GM12878 (cell line): ENCODE measurements at regions not wholly inside any gene's neighbourhood (a gene's known extent, or its start where the extent isn't known, plus 50 kb on each side); places are given as distances from the start of the nearest gene placed in this dataset.

ENCODE experiments used
- ATAC-seq: fragments of 200-7000 bp; cut with Tn5 transposase; 3 replicates; pipeline ENCODE4 v1.9.1; 2020; ENCODE audit warnings: mild to moderate bottlenecking, moderate library complexity
- BruUV-seq: library from RNA; stranded (reverse); fragments of 400-500 nt; replicated peaks from 2 replicates; lab custom pipeline; 2021; lab: Mats Ljungman, UMichigan
- CTCF ChIA-PET: fragments of 300-600 bp; sonication (Branson Sonifier 250); formaldehyde crosslinking; extraction: SDS; loops from one replicate; lab custom pipeline; 2021; ENCODE audit warnings: inconsistent platforms; lab: Yijun Ruan, JAX
- POLR2A ChIA-PET: fragments of 350-600 bp; formaldehyde crosslinking; extraction: SDS; loops from one replicate; lab custom pipeline; 2021; ENCODE audit warnings: inconsistent platforms; lab: Charles Lee
- RAD21 ChIA-PET: fragments of 300-600 bp; sonication (Branson Sonifier 250); formaldehyde crosslinking; loops from one replicate; lab custom pipeline; 2023; ENCODE audit warnings: antibody characterized with exemption; ENCODE audit not compliant: unreplicated experiment; lab: Charles Lee
- SMC1A ChIA-PET: fragments of 300-600 bp; sonication (Branson Sonifier 250); formaldehyde crosslinking; loops from one replicate; lab custom pipeline; 2023; ENCODE audit not compliant: unreplicated experiment, uncharacterized antibody; lab: Charles Lee
- DNase-seq: peaks from one replicate; pipeline ENCODE4 v3.0.0-alpha.2; 2011; ENCODE audit warnings: low read depth, low spot score
- FAIRE-seq: peaks from 3 replicates; lab custom pipeline; 2011; peaks lifted over from hg19 to GRCh38; lab: Jason Lieb, UNC
- H2AFZ ChIP-seq: 2 replicates; pipeline ENCODE4 v1.6.0; 2011; ENCODE audit warnings: low read depth, low read length, control low read depth; ENCODE audit not compliant: control insufficient read depth
- H3K27ac ChIP-seq: 2 replicates; pipeline ENCODE4 v1.5.1; 2011; ENCODE audit warnings: control low read depth; ENCODE audit not compliant: control insufficient read depth, insufficient read depth
- H3K27me3 ChIP-seq, 2 experiments: replicated peaks in 1 of 2; 2 replicates each; pipeline versions ENCODE4 v1.6.0 to v1.6.1; 2011; ENCODE audit warnings: low read length in 1 of 2; ENCODE audit not compliant: control insufficient read depth in 2 of 2, insufficient read depth in 2 of 2
- H3K36me3 ChIP-seq, 2 experiments: 2 replicates each; pipeline ENCODE4 v1.5.1; 2011; ENCODE audit warnings: low read length in 1 of 2; ENCODE audit not compliant: control insufficient read depth in 2 of 2, insufficient read depth in 2 of 2
- H3K4me1 ChIP-seq: 2 replicates; pipeline ENCODE4 v1.6.1; 2011; ENCODE audit warnings: mild to moderate bottlenecking, low read length, moderate library complexity, mixed read lengths; ENCODE audit not compliant: control insufficient read depth, insufficient read depth
- H3K4me2 ChIP-seq: 2 replicates; pipeline ENCODE4 v1.6.0; 2011; ENCODE audit warnings: control low read depth; ENCODE audit not compliant: control insufficient read depth, insufficient read depth
- H3K4me3 ChIP-seq: fragments of 200-600 bp; sonication (generic); 2 replicates; pipeline ENCODE4 v1.5.1; 2016
- H3K79me2 ChIP-seq: 2 replicates; pipeline ENCODE4 v1.6.0; 2011; ENCODE audit warnings: low read length; ENCODE audit not compliant: control insufficient read depth, insufficient read depth
- H3K9ac ChIP-seq: 2 replicates; pipeline ENCODE4 v1.8.0; 2011; ENCODE audit warnings: low read length, control low read depth, mixed read lengths; ENCODE audit not compliant: control insufficient read depth, insufficient read depth
- H3K9me3 ChIP-seq: replicated peaks from 3 replicates; pipeline ENCODE4 v1.5.1; 2011; ENCODE audit warnings: mild to moderate bottlenecking, low read length; ENCODE audit not compliant: control insufficient read depth, insufficient read depth
- H4K20me1 ChIP-seq: 2 replicates; pipeline ENCODE4 v1.6.0; 2011; ENCODE audit not compliant: control insufficient read depth, insufficient read depth
- CBX5 ChIP-seq: sonication (generic); IDR thresholded peaks from 2 replicates; pipeline ENCODE4 v1.6.1; 2016; ENCODE audit warnings: low read depth, moderate library complexity, mild to moderate bottlenecking, inconsistent platforms
- ETV6 ChIP-seq, 2 experiments: fragments of 450-650 bp in 1 of 2; IDR thresholded peaks in 1 of 2; conservative IDR thresholded peaks in 1 of 2; 2 replicates each; pipeline ENCODE4 v1.6.1; 2014; ENCODE audit warnings: antibody characterized with exemption in 1 of 2, borderline replicate concordance in 1 of 2, low read depth in 1 of 2, mild to moderate bottlenecking in 1 of 2, moderate library complexity in 1 of 2
- FOS ChIP-seq: IDR thresholded peaks from 3 replicates; pipeline ENCODE4 v1.6.1; 2011; ENCODE audit warnings: borderline replicate concordance; ENCODE audit not compliant: insufficient read length; ENCODE audit errors: extremely low read depth
- NFXL1 ChIP-seq: fragments of 450-650 bp; IDR thresholded peaks from 2 replicates; pipeline ENCODE4 v1.6.1; 2017; ENCODE audit warnings: antibody characterized with exemption, mild to moderate bottlenecking, borderline replicate concordance
- ZNF274 ChIP-seq: IDR thresholded peaks from one replicate; pipeline ENCODE4 v1.8.0; 2011; ENCODE audit not compliant: insufficient read length, insufficient read depth
- WGBS: methylation state at CpG from one replicate; pipeline ENCODE4 v1.1.6; 2016; ENCODE audit warnings: low lambda C conversion rate; ENCODE audit not compliant: insufficient replicate concordance, insufficient coverage; ENCODE audit errors: missing lambda C conversion rate; 5-methylcytosine and 5-hydroxymethylcytosine counted together
- in situ Hi-C: fragments of 300-500 bp; cut with MboI; formaldehyde crosslinking; loops from 9 replicates; pipeline ENCODE4 v1.14.3; 2018; ENCODE audit warnings: mixed read lengths
- intact Hi-C: fragments of 100-400 bp; cut with micrococcal nuclease; formaldehyde crosslinking; loops from one replicate; pipeline ENCODE4 v1.14.2; 2022; ENCODE audit not compliant: unreplicated experiment

DNA sequence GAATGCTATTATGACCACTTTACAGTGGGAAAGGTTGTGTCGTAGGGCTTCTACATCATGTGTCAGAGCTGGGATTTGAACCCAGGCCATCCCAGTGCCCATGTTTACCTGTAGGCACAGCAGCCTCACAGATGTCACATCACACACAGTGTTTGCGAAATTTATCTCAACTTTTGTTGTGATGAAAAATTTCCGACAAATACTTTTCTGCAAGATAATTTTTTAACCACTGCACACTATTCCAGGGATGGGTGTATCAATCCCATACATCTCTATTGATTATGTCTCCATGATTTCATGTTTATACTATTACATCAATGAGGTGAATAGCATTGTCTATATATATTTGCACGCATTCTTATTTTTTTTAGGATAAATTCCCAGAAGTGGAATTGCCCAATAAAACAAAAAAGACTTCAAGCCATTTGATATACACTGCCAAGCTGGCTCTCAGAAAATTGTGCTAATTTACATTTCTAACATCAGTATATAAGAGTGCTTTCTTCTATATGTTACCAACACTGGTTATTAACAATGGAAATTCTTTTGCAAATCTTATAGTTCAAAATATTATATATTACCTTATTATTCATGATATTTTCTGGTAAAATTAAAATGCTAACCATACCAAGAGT lies 189.1 kb upstream of the ZNF217 start:
- Histone ChIP-seq H2AFZ (no peak overlapping the region), H3K4me1 (peaks cover 12% of the 10 kb centered on the region), H3K4me2 (no peak overlapping the region), H3K27me3 (no peaks in the 10 kb centered on the region), H3K27ac (no peak overlapping the region)
- ChIA-PET POLR2A (interaction anchor here (0.6 kb wide), 1 partner anchor 38 kb away, joined by 4 read pairs; no protein-coding TSS in a partner anchor), RAD21 (no interaction called here), SMC1A (no interaction called here), CTCF (no interaction called here)
- in situ Hi-C loops: no loop called here
- no peak for DNase-seq
- WGBS: 94% methylated on average over 4 of the region's 4 CpGs
- TF ChIP-seq ETV6 (conservative IDR thresholded peaks at IDR 0.05 in 1 of 2, IDR thresholded peaks at IDR 0.05 in 1 of 2; ENCODE audit: borderline replicate concordance in 1 of 2, low read depth in 1 of 2) (peak in 1 of 2 experiments; percentile 95; a peak in 1 of 4 replicates), CBX5 (no peak), NFXL1 (peak; percentile 77)
- TF ChIP-seq, all 136 proteins: peak for 2
- no peak for ATAC-seq
- no TSS peak for BruUV-seq
- Histone ChIP-seq H3K4me3 (no peak overlapping the region), H4K20me1 (no peaks in the 10 kb centered on the region), H3K79me2 (no peaks in the 10 kb centered on the region), H3K9me3 (no peaks in the 10 kb centered on the region), H3K36me3 (no peaks in the 10 kb centered on the region), H3K9ac (no peak overlapping the region)
- no peak for FAIRE-seq
- intact Hi-C loops: no loop called here

DNA sequence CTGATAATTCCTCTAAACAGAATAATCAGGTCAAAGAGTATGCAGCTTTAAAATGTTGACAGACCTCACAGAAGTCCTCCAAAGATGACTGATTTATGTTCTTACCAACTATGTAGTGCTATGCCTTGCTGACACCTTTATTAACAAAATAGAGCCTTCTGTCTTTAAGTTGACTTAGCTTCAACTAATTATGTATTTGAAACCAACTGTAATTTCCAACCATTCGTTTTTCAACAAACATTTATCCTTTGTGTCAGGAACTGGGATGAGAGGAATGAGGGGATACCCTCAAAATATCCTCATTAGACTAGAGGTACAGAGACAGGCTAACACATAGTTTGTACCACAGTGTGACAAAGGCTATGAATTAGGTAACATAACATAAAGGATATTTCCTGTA lies 186.2 kb upstream of the ZNF217 start:
- in situ Hi-C loops (loop anchor here (10.0 kb wide), 1 partner anchor 365 kb away; no protein-coding TSS in a partner anchor), intact Hi-C loops (no loop called here)
- no TSS peak for BruUV-seq
- peak; percentile 86 for TF ChIP-seq NFXL1
- no peak for TF ChIP-seq ZNF274
- TF ChIP-seq ETV6 (conservative IDR thresholded peaks at IDR 0.05 in 1 of 2, IDR thresholded peaks at IDR 0.05 in 1 of 2; ENCODE audit: borderline replicate concordance in 1 of 2, low read depth in 1 of 2): peak in 1 of 2 experiments; percentile 98; a peak in 2 of 4 replicates
- no peak for TF ChIP-seq FOS
- H4K20me1 ChIP-seq: no peaks in the 10 kb centered on the region
- no peaks in the 10 kb centered on the region for H3K36me3 ChIP-seq
- H3K27ac ChIP-seq: no peak overlapping the region
- H3K79me2 ChIP-seq: no peaks in the 10 kb centered on the region
- no peak overlapping the region for H2AFZ ChIP-seq
- H3K9me3 ChIP-seq: no peaks in the 10 kb centered on the region
- H3K27me3 ChIP-seq: no peaks in the 10 kb centered on the region
- ATAC-seq (no peak), FAIRE-seq (no peak), DNase-seq (no peak)
- ChIA-PET POLR2A (interaction anchor here (0.6 kb wide), 1 partner anchor 14 kb away, joined by 3 read pairs; no protein-coding TSS in a partner anchor), CTCF (interaction anchor here (1.1 to 1.4 kb wide), 2 partner anchors 11 kb away, joined by 3 to 4 read pairs; no protein-coding TSS in a partner anchor), RAD21 (interaction anchor here (1.5 kb wide), 1 partner anchor 137 kb away, joined by 4 read pairs; no protein-coding TSS in a partner anchor), SMC1A (interaction anchor here (1.1 to 2.4 kb wide), 6 partner anchors 11 to 136 kb away, joined by 3 to 8 read pairs (median 6); no protein-coding TSS in a partner anchor)
- no peak overlapping the region for H3K4me3 ChIP-seq
- 4% methylated on average over 1 of the region's 1 CpG for WGBS
- H3K4me2 ChIP-seq: no peak overlapping the region
- H3K4me1 ChIP-seq: no peaks in the 10 kb centered on the region
- no peak overlapping the region for H3K9ac ChIP-seq
